HEK293 (cell line): ENCODE measurements at regions not wholly inside any gene's neighbourhood (a gene's known extent, or its start where the extent isn't known, plus 50 kb on each side); places are given as distances from the start of the nearest gene placed in this dataset.

ENCODE experiments used
- CTCF ChIA-PET: fragments of 350-600 bp; formaldehyde crosslinking; extraction: SDS; loops from one replicate; lab custom pipeline; 2021; ENCODE audit warnings: antibody characterized with exemption; lab: Yijun Ruan, JAX
- POLR2A ChIA-PET: fragments of 300-600 bp; formaldehyde crosslinking; extraction: SDS; loops from one replicate; lab custom pipeline; 2020; ENCODE audit warnings: antibody characterized with exemption, inconsistent platforms; lab: Yijun Ruan, JAX
- H3K27ac ChIP-seq: fragments of 200-500 bp; sonication (Bioruptor generic); 2 replicates; pipeline ENCODE4 v1.5.1; 2014; ENCODE audit warnings: low read depth, low read length, control low read depth, inconsistent platforms; ENCODE audit errors: extremely low read depth
- H3K36me3 ChIP-seq, 2 experiments: fragments of 200-500 bp in 1 of 2; sonication (Bioruptor generic) in 1 of 2; 1 replicate in 1 of 2; 2 replicates in 1 of 2; pipeline ENCODE4 v1.5.1; 2014 to 2017; ENCODE audit warnings: inconsistent platforms in 2 of 2, low read length in 2 of 2; ENCODE audit not compliant: control insufficient read depth in 2 of 2, insufficient read depth in 1 of 2
- H3K4me1 ChIP-seq: fragments of 200-500 bp; sonication (Bioruptor generic); 2 replicates; pipeline ENCODE4 v1.5.1; 2014; ENCODE audit warnings: mild to moderate bottlenecking, low read length, inconsistent platforms; ENCODE audit not compliant: control insufficient read depth, insufficient read depth
- H3K4me3 ChIP-seq: 2 replicates; pipeline ENCODE4 v1.5.1; 2011; ENCODE audit warnings: low read depth, mild to moderate bottlenecking, control low read depth, low read length, moderate library complexity
- H3K9me3 ChIP-seq: fragments of 200-500 bp; sonication (Bioruptor generic); 2 replicates; pipeline ENCODE4 v1.5.1; 2014; ENCODE audit warnings: low read depth, low read length, inconsistent platforms; ENCODE audit not compliant: control insufficient read depth, insufficient read depth
- ATF2 ChIP-seq: fragments of 450-650 bp; formaldehyde crosslinking; IDR thresholded peaks from 2 replicates; pipeline ENCODE4 v1.5.1; 2016; ENCODE audit warnings: missing biosample characterization, missing genetic modification characterization, low read depth
- IKZF3 ChIP-seq: fragments of 450-650 bp; IDR thresholded peaks from 2 replicates; pipeline ENCODE4 v1.5.0; 2018; ENCODE audit warnings: missing biosample characterization, mild to moderate bottlenecking, missing genetic modification characterization, moderate library complexity
- KLF7 ChIP-seq: fragments of 450-650 bp; formaldehyde crosslinking; IDR thresholded peaks from 2 replicates; pipeline ENCODE4 v1.5.1; 2016; ENCODE audit warnings: missing biosample characterization, missing genetic modification characterization, borderline replicate concordance
- PATZ1 ChIP-seq: fragments of 450-650 bp; formaldehyde crosslinking; IDR thresholded peaks from 2 replicates; pipeline ENCODE4 v1.5.1; 2016; ENCODE audit warnings: missing biosample characterization, missing genetic modification characterization
- SP3 ChIP-seq: fragments of 450-650 bp; formaldehyde crosslinking; IDR thresholded peaks from 2 replicates; pipeline ENCODE4 v1.5.1; 2016; ENCODE audit warnings: missing biosample characterization, missing genetic modification characterization
- ZBTB11 ChIP-seq: fragments of 450-650 bp; formaldehyde crosslinking; conservative IDR thresholded peaks from 2 replicates; pipeline ENCODE4 v1.5.1; 2016; ENCODE audit warnings: low read depth, missing biosample characterization, missing genetic modification characterization
- ZBTB17 ChIP-seq: fragments of 450-650 bp; formaldehyde crosslinking; IDR thresholded peaks from 2 replicates; pipeline ENCODE4 v1.5.1; 2016; ENCODE audit warnings: missing biosample characterization, missing genetic modification characterization
- ZBTB48 ChIP-seq: fragments of 450-650 bp; formaldehyde crosslinking; IDR thresholded peaks from 2 replicates; pipeline ENCODE4 v1.5.1; 2016; ENCODE audit warnings: missing biosample characterization, missing genetic modification characterization
- ZNF18 ChIP-seq: fragments of 450-650 bp; formaldehyde crosslinking; IDR thresholded peaks from 2 replicates; pipeline ENCODE4 v1.5.1; 2016; ENCODE audit warnings: missing biosample characterization, missing genetic modification characterization
- ZNF292 ChIP-seq: fragments of 450-650 bp; formaldehyde crosslinking; IDR thresholded peaks from 2 replicates; pipeline ENCODE4 v1.5.1; 2016; ENCODE audit warnings: low read depth, missing biosample characterization, missing genetic modification characterization, borderline replicate concordance
- ZNF416 ChIP-seq: fragments of 450-650 bp; formaldehyde crosslinking; IDR thresholded peaks from 2 replicates; pipeline ENCODE4 v1.5.1; 2016; ENCODE audit warnings: missing biosample characterization, missing genetic modification characterization
- ZNF433 ChIP-seq: fragments of 450-650 bp; formaldehyde crosslinking; IDR thresholded peaks from 2 replicates; pipeline ENCODE4 v1.5.1; 2016; ENCODE audit warnings: missing biosample characterization, missing genetic modification characterization, low read depth
- ZNF521 ChIP-seq: fragments of 450-650 bp; formaldehyde crosslinking; IDR thresholded peaks from 2 replicates; pipeline ENCODE4 v1.5.1; 2017; ENCODE audit warnings: missing biosample characterization, mild to moderate bottlenecking, missing genetic modification characterization
- ZNF626 ChIP-seq: fragments of 450-650 bp; sonication (Bioruptor Pico); formaldehyde crosslinking; IDR thresholded peaks from 2 replicates; pipeline ENCODE4 v1.5.1; 2018; ENCODE audit warnings: missing biosample characterization, missing genetic modification characterization, inconsistent platforms
- ZNF791 ChIP-seq: fragments of 450-650 bp; formaldehyde crosslinking; IDR thresholded peaks from 2 replicates; pipeline ENCODE4 v1.5.1; 2016; ENCODE audit warnings: missing biosample characterization, missing genetic modification characterization
- ZNF843 ChIP-seq: fragments of 450-650 bp; formaldehyde crosslinking; IDR thresholded peaks from 2 replicates; pipeline ENCODE4 v1.5.1; 2016; ENCODE audit warnings: missing biosample characterization, missing genetic modification characterization

- ChIA-PET POLR2A (no interaction called here), CTCF (interaction anchor here (1.1 to 1.5 kb wide), 2 partner anchors 33 kb away, joined by 3 read pairs; no protein-coding TSS in a partner anchor)
- TF ChIP-seq ATF2 = no peak
- TF ChIP-seq ZBTB11 (tag by site-specific recombination) = no peak
- no peak for TF ChIP-seq ZNF292 (tag by site-specific recombination)
- no peak for TF ChIP-seq ZNF18
These were observed 207.1 kb downstream of the HERPUD2 start for GRCh38 chr7:35487841-35488240.

GRCh38 chr7:35487402-35487801, 207.5 kb downstream of the HERPUD2 start:
- H3K9me3 ChIP-seq = no peaks in the 10 kb centered on the region
- H3K36me3 ChIP-seq = no peaks in the 10 kb centered on the region
- POLR2A ChIA-PET = no interaction called here
- CTCF ChIA-PET = interaction anchor here (1.5 kb wide), 1 partner anchor 33 kb away, joined by 3 read pairs; no protein-coding TSS in a partner anchor
- H3K4me1 ChIP-seq = no peaks in the 10 kb centered on the region
- H3K4me3 ChIP-seq = no peak overlapping the region
- H3K27ac ChIP-seq = no peak overlapping the region
- TF ChIP-seq KLF7 (no peak), ZBTB17 (tag by site-specific recombination) (no peak), IKZF3 (tag by site-specific recombination) (no peak), ZNF521 (no peak), ATF2 (no peak), ZNF843 (tag by site-specific recombination) (no peak), ZNF416 (tag by site-specific recombination) (no peak), SP3 (tag by site-specific recombination) (no peak), ZBTB48 (tag by site-specific recombination) (no peak), ZNF791 (tag by site-specific recombination) (no peak), ZNF626 (no peak), PATZ1 (tag by site-specific recombination) (no peak), ZNF433 (tag by site-specific recombination) (no peak)
- TF ChIP-seq, all 188 proteins: peak for 0

More at GRCh38 chr7:35487841-35488240, 207.1 kb downstream of the HERPUD2 start:
- Histone ChIP-seq H3K9me3 (no peaks in the 10 kb centered on the region), H3K4me1 (no peaks in the 10 kb centered on the region), H3K36me3 (no peaks in the 10 kb centered on the region), H3K4me3 (no peak overlapping the region), H3K27ac (no peak overlapping the region)
